HG03342 (cell line): ENCODE measurements at regions not wholly inside any gene's neighbourhood (a gene's known extent, or its start where the extent isn't known, plus 50 kb on each side); places are given as distances from the start of the nearest gene placed in this dataset.
"Not testable (repeated sequence)": the region's sequence is repeated elsewhere in the genome, so short reads cannot be mapped to it uniquely, and the experiment has no call there.

Experiments
- ATAC-seq: cut with Tn5 transposase; IDR thresholded peaks from one replicate; pipeline ENCODE4 v1.9.1; 2021; ENCODE audit warnings: mild to moderate bottlenecking, moderate library complexity; ENCODE audit not compliant: unreplicated experiment

DNA sequence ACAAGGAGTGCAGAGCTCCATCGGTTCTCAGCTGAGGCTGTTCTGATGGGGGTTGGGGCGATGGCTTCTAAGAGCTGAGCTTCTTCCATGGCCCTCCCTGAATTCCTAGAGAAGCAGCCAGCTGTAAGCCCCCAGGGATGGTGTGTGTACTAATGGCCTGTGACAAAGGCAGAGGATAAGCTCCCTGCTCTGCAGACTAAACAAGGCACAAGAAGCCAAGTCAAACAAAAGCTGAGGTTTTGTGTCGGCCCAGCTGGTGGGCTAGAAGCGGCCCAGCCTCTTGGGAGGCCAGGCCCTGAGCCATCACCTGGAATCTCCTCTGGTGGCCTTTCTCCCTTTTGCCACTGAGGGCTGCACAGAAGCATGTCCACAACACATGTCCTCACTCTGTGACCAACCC lies 75.0 kb upstream of the XPA start:
- no peak for ATAC-seq

DNA sequence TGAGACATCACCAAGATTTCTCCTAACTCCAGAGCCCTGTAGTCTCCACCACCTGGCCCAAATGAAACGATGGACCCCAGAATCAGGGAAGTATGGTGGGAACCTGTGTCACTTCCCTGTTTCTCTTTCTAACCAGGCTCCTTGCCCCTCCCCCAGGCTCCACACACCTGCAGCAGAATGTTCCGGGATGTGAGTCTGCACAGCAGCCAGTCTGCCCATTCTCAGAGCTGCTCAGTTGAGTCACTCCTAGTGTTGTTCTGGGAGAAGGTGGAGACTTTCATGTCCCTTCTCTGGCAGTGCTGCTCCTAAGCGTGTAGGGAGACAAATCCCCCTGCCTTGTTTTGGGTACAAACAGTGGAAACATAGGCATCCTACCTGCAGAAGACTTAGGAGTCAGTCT lies 76.0 kb upstream of the XPA start:
- ATAC-seq = no peak

DNA sequence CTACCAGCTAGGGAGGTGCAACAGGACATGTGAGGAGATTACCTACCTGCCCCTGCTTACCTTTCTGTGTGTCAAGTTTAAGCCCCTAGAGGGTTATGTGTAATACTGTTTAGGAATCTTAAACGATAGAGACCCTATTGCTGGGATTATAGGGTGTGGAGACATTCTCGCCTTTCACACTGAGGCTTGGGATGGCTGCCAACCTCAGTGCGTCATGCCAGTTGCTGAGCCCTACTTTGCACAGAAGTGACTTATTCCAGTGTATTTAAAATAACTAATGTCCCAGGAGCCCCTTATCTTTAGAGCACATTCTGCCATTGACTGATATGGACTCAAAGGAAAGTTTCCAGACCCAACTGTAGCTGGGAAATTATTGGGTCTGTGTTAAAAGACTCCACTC lies 76.6 kb upstream of the XPA start:
- no peak for ATAC-seq

GRCh38 chr9:97774673-97775072 lies 77.5 kb upstream of the XPA start:
- no peak for ATAC-seq

GRCh38 chr9:97778740-97779139 lies 74.3 kb upstream of the FOXE1 start:
- ATAC-seq = not testable (repeated sequence)

GRCh38 chr9:97779608-97780007 lies 73.4 kb upstream of the FOXE1 start:
- ATAC-seq = no peak

- ATAC-seq = no peak
Measured at GRCh38 chr9:97781902-97782301, 71.1 kb upstream of the FOXE1 start.

DNA sequence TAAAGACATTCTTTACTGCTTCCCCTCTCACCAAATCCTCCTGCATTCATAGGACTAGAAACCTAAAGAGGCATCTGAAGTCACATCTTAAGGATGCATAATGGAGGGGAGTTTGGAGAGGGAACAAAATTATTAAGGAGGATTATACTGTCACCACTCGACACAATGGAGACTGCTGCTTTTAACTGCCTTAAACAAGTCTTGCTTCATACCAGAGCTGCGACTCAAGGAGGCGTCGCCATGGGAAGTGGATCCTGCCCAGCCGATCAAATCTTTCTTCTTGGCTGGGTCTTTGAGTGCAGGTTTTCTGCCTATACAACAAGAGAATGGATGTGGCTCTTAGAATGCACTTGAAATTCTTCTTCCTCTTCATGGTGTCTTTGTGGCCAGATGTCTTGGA lies 66.7 kb upstream of the FOXE1 start:
- ATAC-seq = no peak

DNA sequence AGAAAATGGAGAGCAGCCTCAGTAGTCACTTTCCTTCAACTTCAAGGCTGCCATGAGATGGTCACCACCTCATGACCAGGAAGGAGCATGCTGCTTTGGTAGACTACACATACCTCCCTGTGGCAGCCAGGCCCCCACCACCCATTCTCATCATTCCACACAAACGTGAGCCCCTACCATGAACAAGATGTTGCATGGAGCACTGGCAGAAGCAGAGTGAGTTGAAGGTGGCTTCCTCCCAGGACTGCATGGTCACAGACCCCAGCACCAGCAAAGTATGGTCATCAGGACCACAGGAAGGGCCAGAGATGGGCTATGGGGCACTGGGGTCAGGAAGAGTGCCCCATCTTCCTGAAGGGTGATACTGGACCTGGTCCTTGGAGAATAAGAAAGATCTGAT lies 65.5 kb upstream of the FOXE1 start:
- ATAC-seq = no peak

DNA sequence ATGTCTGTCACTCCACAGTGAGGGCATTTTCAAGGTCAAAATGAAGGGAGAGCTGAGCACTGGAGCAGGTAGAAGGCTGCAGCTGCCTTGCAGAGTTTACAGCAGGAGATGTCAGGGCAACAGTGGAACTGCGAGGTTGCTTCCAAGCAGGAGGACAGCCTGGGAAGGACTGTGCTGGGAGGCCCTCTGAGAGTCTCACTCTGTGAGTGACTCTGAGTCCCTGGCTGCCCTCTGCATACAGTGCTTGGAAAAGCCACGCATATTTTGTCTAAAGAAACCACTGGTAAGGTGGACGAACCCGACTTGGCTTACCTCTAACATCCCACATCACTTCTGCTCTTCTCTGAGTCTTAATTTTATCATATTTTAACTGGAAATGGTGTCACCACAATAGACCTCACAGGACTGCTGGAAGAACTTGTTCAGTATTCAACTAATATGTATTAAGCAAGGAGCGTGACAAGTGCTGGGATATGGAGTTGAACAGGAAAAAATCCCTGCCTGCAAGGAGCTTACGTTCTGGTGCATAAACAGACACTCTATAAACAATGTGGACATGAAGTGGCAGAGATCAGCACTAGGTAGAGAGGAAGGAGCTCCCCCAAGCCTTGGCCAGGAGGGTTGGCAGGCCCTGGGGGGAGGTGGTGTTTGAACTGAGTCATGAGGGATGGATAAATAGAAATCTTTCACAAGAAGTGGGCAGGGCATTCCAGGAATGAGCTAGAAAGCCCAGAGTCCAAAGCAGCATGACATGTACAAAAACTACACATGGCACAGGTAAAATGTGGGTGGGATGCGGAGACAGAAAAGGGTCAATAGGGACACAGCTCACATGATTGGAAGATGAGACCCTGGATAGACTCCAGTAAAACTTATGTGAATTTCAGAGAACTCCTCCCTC lies 64.0 kb upstream of the FOXE1 start:
- no peak for ATAC-seq

DNA sequence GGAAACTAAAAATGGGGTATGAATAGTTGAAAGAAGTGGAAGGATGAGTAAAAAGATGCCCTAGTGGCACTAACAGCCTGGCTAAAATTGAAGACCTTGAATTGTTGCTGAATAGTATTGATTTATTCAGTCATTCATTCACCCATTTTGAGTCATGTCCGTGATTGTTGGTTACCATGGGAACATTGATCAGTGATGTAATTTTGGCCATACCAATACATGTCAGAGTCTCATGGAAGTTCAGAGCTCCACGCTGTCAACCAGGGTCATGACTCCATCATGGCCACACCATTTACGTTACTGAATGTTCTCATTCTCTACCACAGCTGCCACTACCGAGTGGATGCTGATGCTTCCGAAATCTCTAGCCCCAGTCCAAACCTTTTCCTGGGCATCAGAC lies 62.5 kb upstream of the FOXE1 start:
- ATAC-seq = no peak

DNA sequence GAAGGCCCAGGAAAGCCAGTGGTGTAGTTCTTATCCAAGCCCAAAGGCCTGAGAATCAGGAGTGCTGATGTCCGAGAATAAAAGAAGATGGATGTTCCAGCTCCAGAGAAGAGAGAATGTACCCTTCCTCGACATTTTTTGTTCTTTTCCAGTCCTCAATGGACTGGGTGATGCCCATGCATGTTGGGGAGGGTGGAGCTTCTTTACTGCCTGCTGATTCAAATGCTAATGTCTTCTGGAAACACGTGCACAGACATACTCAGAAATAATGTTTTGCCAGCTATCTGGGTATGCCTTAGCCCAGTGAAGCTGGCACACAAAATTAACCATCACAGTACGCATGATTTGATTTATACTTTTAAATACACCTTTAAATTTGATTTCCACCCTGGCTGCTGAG lies 61.5 kb upstream of the FOXE1 start:
- ATAC-seq = no peak

- ATAC-seq = no peak
Measured at GRCh38 chr9:97793067-97793466, 60.0 kb upstream of the FOXE1 start.

DNA sequence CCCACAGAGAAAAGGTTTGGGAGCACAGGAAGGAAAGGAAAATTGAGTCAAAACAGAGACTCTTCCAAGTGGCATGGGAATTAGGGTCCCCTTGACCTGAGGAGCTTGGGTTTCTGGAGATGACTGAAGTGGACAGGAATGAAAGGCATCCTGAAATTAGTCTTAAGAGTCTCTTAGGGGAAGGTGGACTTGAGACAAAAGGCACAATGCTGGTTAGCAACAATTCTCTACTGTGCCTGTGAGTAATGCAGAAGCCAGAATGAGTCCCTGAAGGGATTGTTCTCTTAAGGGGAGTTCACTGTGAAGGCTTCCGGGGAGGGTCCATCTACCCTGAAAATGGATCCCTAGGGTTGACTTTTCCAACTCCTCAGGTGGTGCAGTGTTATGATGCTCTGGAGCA lies 58.4 kb upstream of the FOXE1 start:
- no peak for ATAC-seq

DNA sequence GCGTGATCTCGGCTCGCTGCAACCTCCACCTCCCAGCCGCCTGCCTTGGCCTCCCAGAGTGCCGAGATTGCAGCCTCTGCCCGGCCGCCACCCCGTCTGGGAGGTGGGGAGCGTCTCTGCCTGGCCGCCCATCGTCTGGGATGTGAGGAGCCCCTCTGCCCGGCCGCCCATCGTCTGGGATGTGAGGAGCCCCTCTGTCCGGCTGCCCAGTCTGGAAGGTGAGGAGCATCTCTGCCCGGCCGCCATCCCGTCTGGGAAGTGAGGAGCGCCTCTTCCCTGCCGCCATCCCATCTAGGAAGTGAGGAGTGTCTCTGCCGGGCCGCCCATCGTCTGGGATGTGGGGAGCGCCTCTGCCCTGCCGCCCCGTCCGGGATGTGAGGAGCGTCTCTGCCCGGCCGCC lies 56.9 kb upstream of the FOXE1 start:
- not testable (repeated sequence) for ATAC-seq

DNA sequence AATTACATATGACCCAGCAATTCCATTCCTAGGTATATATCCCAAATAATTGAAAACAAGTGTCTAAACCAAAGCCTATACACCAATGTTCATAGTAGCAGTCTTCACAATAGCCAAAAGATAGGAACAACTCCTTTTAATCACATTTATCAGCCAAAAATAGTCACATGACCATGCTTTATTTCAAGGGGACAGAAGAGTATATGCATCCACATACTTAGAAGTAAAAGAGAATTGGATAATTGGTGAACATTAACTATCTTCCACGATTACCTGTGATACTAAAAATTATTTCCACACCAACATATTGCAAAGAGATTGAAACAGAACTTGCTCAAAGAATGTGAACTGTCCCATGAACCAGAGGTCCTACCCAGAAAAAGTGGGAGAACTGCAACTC lies 51.8 kb upstream of the FOXE1 start:
- ATAC-seq = no peak

DNA sequence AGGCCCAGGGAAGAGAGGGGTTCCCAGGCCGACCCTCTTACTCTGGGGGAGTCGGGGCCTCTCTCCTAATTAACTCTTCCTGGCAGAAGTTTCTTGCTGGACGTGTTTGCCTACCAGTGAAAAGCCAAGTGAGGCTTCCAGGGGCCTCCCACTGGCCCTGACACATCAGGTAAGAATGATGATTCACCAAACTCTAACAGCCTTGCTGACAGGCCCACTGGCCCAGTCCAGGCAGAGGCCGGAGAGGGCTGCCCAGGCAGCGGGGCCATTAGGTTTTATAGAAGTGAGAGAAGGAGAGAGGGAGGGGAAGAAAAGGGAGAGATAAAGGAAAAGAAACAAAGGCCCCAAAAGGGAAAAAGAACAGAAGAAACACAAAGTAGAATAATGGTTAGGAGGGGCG lies 50.8 kb upstream of the FOXE1 start:
- ATAC-seq = no peak

DNA sequence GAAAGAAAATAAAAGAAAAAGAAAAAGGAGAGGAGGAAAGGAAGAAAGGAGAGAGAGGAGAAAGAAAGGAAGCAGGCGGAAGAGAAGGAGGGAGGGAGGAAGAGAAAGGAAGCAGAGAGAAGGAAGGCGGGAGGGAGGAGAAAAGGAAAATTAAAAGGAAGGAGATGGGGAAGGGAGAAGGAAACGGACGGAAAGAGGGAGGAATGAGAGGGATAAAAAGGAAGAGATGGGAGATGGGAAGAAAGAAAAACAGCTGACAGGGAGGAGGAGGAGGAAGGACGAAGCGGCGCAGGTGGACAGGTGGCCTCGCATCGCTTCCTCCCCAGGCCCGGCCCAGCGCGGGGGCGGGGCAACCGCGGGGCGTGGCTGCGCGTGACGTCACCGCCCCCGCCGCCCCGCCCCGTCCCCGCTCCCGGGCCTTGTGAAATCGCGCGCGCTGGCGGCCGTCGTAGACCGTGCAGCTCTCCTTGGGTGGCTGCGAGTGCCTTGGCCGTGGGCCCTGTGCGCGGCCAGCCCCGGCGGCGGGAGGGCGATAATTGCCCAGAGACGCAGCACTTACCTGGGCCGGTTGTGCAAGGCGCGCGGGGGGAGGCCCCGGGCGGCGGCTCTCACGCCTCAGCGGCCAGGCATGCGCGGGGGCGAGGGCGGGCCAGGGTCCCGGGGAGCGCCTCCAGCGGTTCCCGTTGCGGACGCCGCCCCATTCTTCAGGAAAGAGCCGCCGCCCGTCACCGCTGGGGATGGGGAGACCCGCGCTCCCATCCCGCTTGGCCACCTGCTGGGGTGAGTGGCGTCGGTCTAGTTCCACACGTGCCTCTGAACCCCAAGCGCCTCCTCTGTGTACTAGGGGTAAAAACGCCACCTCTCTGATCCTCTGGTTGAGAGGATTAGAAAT lies 49.6 kb upstream of the FOXE1 start:
- peak; percentile 86 for ATAC-seq
